ENCODE measurements at regions not wholly inside any gene's neighbourhood (a gene's known extent, or its start where the extent isn't known, plus 50 kb on each side); places are given as distances from the start of the nearest gene placed in this dataset.

DNA sequence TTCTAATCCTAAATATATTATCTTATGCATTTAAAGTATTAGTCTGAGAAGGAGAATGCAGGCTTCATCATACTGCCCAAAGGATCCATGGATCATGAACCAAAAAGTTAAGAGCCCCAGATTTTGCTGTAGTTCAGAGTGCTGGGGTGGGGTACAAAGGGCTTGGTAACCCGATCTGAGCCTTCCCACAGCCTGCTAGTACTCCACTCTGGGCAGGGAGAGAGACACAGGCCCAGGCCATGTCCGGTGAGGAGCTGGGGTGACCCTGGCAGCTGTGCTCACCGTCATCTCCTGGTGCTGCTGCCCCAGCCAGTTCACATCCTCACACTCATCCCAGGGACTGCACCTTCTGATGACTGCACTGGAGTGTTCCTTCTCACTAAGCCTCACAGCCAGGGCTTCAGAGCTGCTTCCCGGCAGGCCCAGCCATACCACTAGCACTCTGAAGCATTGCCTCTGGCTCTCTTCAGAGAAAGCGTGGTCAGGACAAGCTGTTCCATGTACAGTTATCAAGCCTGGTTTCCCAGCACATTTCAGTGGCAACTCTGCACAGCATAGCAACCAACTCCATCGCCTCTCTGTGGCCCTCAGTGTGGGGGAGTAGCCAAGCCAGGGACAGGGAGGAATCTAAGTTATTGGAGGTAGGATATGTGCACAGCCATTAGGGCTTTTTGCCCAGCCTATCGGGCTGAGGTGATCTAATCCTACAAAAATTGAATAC, 189.0 kb upstream of the CTAGE1 start:
- Histone ChIP-seq H3K27me3 (ENCODE audit: control insufficient read depth, insufficient read depth, low read length) (no peaks in the 10 kb centered on the region), H3K36me3 (ENCODE audit: control insufficient read depth in 2 of 3, insufficient read depth in 3 of 3, low read length in 3 of 3) (no peaks in the 10 kb centered on the region), H3K9me3 (ENCODE audit: control insufficient read depth in 2 of 3, insufficient read depth in 1 of 3, low read length in 3 of 3) (no peaks in the 10 kb centered on the region), H3K9ac (ENCODE audit: low read length in 3 of 3) (no peak overlapping the region), H3K27ac (ENCODE audit: low read depth in 2 of 2, low read length in 2 of 2) (no peak overlapping the region), H3K4me1 (ENCODE audit: control insufficient read depth in 2 of 3, insufficient read depth in 2 of 3, low read depth in 1 of 3, low read length in 3 of 3) (peaks cover 0 to 3% (median 0%) of the 10 kb centered on the region in 3 donors), H3K4me3 (ENCODE audit: low read length in 3 of 3) (no peak overlapping the region)
- DNase-seq: peak in 3 of 5 donors; percentile 24 to 54 (median 36)
- intact Hi-C loops (cut with DNase I): no loop called here
- no peak for FAIRE-seq
- TF ChIP-seq, protein P1, sequence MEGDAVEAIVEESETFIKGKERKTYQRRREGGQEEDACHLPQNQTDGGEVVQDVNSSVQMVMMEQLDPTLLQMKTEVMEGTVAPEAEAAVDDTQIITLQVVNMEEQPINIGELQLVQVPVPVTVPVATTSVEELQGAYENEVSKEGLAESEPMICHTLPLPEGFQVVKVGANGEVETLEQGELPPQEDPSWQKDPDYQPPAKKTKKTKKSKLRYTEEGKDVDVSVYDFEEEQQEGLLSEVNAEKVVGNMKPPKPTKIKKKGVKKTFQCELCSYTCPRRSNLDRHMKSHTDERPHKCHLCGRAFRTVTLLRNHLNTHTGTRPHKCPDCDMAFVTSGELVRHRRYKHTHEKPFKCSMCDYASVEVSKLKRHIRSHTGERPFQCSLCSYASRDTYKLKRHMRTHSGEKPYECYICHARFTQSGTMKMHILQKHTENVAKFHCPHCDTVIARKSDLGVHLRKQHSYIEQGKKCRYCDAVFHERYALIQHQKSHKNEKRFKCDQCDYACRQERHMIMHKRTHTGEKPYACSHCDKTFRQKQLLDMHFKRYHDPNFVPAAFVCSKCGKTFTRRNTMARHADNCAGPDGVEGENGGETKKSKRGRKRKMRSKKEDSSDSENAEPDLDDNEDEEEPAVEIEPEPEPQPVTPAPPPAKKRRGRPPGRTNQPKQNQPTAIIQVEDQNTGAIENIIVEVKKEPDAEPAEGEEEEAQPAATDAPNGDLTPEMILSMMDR (IDR thresholded peaks at IDR 0.05; ENCODE audit: borderline replicate concordance, extremely low read depth, insufficient read depth): no peak

DNA sequence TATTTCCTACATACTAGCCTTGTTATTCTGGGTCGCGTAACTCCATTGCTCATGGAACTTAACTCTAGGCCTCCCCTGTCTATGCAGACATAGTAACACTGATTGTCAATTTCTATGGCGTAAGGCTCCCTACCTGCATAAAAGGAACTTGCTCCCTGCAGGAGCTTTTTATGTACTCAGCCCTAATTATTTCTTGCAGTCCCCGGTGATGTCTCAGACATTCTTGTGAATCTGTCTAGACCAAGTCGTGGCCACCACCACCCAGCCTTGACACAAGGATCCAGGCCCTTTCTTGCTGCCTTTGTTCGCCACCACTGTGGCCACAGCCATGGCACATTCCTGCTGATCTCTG, 189.5 kb upstream of the CTAGE1 start:
- FAIRE-seq (no peak), DNase-seq (no peak)
- intact Hi-C loops (cut with DNase I): no loop called here
- H3K27me3 ChIP-seq (ENCODE audit: control insufficient read depth, insufficient read depth, low read length): no peaks in the 10 kb centered on the region
- no peaks in the 10 kb centered on the region for H3K36me3 ChIP-seq (ENCODE audit: control insufficient read depth in 2 of 3, insufficient read depth in 3 of 3, low read length in 3 of 3)
- no peak overlapping the region for H3K9ac ChIP-seq (ENCODE audit: low read length in 3 of 3)
- peaks cover 0 to 3% (median 0%) of the 10 kb centered on the region in 3 donors for H3K4me1 ChIP-seq (ENCODE audit: control insufficient read depth in 2 of 3, insufficient read depth in 2 of 3, low read depth in 1 of 3, low read length in 3 of 3)
- TF ChIP-seq, protein P1 (IDR thresholded peaks at IDR 0.05; ENCODE audit: borderline replicate concordance, extremely low read depth, insufficient read depth): no peak
- no peaks in the 10 kb centered on the region for H3K9me3 ChIP-seq (ENCODE audit: control insufficient read depth in 2 of 3, insufficient read depth in 1 of 3, low read length in 3 of 3)
- no peak overlapping the region for H3K4me3 ChIP-seq (ENCODE audit: low read length in 3 of 3)
- H3K27ac ChIP-seq (ENCODE audit: low read depth in 2 of 2, low read length in 2 of 2): no peak overlapping the region

DNA sequence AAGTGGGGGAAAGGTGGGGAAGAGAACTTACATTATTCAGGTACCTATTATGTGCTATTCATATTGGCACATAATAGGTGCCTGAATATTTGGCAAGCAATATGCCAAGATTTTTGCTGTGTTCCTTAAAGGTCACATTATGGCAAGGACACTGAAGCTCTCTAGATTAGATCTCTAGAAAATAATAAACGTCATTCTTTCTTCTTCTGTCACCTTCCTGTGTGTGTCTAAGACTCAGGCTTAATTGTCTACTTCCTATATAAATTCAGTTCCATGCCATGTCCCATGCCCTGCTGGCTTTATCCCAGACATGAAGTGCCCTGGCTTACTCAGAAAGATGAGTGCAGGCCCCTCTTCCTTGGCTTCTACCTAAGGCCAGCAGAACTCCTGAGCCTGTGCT, 191.1 kb upstream of the CTAGE1 start:
- no peaks in the 10 kb centered on the region for H3K9me3 ChIP-seq (ENCODE audit: control insufficient read depth in 2 of 3, insufficient read depth in 1 of 3, low read length in 3 of 3)
- H3K27me3 ChIP-seq (ENCODE audit: control insufficient read depth, insufficient read depth, low read length): no peaks in the 10 kb centered on the region
- no peak overlapping the region for H3K4me3 ChIP-seq (ENCODE audit: low read length in 3 of 3)
- no peak overlapping the region for H3K9ac ChIP-seq (ENCODE audit: low read length in 3 of 3)
- TF ChIP-seq, protein P1 (IDR thresholded peaks at IDR 0.05; ENCODE audit: borderline replicate concordance, extremely low read depth, insufficient read depth): no peak
- no peaks in the 10 kb centered on the region for H3K36me3 ChIP-seq (ENCODE audit: control insufficient read depth in 2 of 3, insufficient read depth in 3 of 3, low read length in 3 of 3)
- no peak for FAIRE-seq
- no peak for DNase-seq
- no peak overlapping the region for H3K27ac ChIP-seq (ENCODE audit: low read depth in 2 of 2, low read length in 2 of 2)
- H3K4me1 ChIP-seq (ENCODE audit: control insufficient read depth in 2 of 3, insufficient read depth in 2 of 3, low read depth in 1 of 3, low read length in 3 of 3): peaks cover 0 to 3% (median 0%) of the 10 kb centered on the region in 3 donors
- intact Hi-C loops (cut with DNase I): no loop called here

GRCh38 chr18:22609642-22610041, 191.9 kb upstream of the CTAGE1 start:
- H3K36me3 ChIP-seq (ENCODE audit: control insufficient read depth in 2 of 3, insufficient read depth in 3 of 3, low read length in 3 of 3): no peaks in the 10 kb centered on the region
- TF ChIP-seq, protein P1 (IDR thresholded peaks at IDR 0.05; ENCODE audit: borderline replicate concordance, extremely low read depth, insufficient read depth): no peak
- H3K9ac ChIP-seq (ENCODE audit: low read length in 3 of 3): no peak overlapping the region
- peaks cover 0 to 3% (median 0%) of the 10 kb centered on the region in 3 donors for H3K4me1 ChIP-seq (ENCODE audit: control insufficient read depth in 2 of 3, insufficient read depth in 2 of 3, low read depth in 1 of 3, low read length in 3 of 3)
- H3K27ac ChIP-seq (ENCODE audit: low read depth in 2 of 2, low read length in 2 of 2): no peak overlapping the region
- H3K4me3 ChIP-seq (ENCODE audit: low read length in 3 of 3): no peak overlapping the region
- no peaks in the 10 kb centered on the region for H3K27me3 ChIP-seq (ENCODE audit: control insufficient read depth, insufficient read depth, low read length)
- no peak for FAIRE-seq
- peak in 3 of 5 donors; percentile 17 to 62 (median 19) for DNase-seq
- H3K9me3 ChIP-seq (ENCODE audit: control insufficient read depth in 2 of 3, insufficient read depth in 1 of 3, low read length in 3 of 3): no peaks in the 10 kb centered on the region
- intact Hi-C loops (cut with DNase I): no loop called here
